Panc1 (cell line): ENCODE measurements at regions not wholly inside any gene's neighbourhood (a gene's known extent, or its start where the extent isn't known, plus 50 kb on each side); places are given as distances from the start of the nearest gene placed in this dataset.
"Not testable (repeated sequence)": the region's sequence is repeated elsewhere in the genome, so short reads cannot be mapped to it uniquely, and the experiment has no call there.

ENCODE experiments used
- ATAC-seq: fragments of 200-7000 bp; cut with Tn5 transposase; 2 replicates; pipeline ENCODE4 v1.9.1; 2020; ENCODE audit warnings: mild to moderate bottlenecking, moderate library complexity
- BruUV-seq: library from RNA; stranded (reverse); fragments of 400-500 nt; replicated peaks from 2 replicates; lab custom pipeline; 2021; lab: Mats Ljungman, UMichigan
- CTCF ChIA-PET: fragments of 300-600 bp; sonication (Branson Sonifier 250); formaldehyde crosslinking; loops from one replicate; lab custom pipeline; 2022; ENCODE audit warnings: antibody characterized with exemption; lab: Charles Lee
- POLR2A ChIA-PET: fragments of 300-600 bp; sonication (Branson Sonifier 250); formaldehyde crosslinking; loops from one replicate; lab custom pipeline; 2022; ENCODE audit warnings: antibody characterized with exemption; lab: Charles Lee
- DNase-seq: peaks from one replicate; pipeline ENCODE4 v3.0.0-alpha.2; 2010; ENCODE audit warnings: low read depth, low spot score
- H3K27ac ChIP-seq: 2 replicates; pipeline ENCODE4 v1.5.1; 2011; ENCODE audit warnings: mild to moderate bottlenecking, low read length, inconsistent platforms
- H3K27me3 ChIP-seq: fragments of 200-500 bp; sonication (Bioruptor generic); 2 replicates; pipeline ENCODE4 v1.6.0; 2014; ENCODE audit warnings: low read length, inconsistent platforms; ENCODE audit not compliant: control insufficient read depth, insufficient read depth
- H3K36me3 ChIP-seq: fragments of 200-500 bp; sonication (Bioruptor generic); 2 replicates; pipeline ENCODE4 v1.5.1; 2014; ENCODE audit warnings: inconsistent platforms, mild to moderate bottlenecking, low read length, moderate library complexity; ENCODE audit not compliant: control insufficient read depth, insufficient read depth
- H3K4me1 ChIP-seq: 2 replicates; pipeline ENCODE4 v1.5.1; 2011; ENCODE audit warnings: inconsistent platforms, mild to moderate bottlenecking, low read length, moderate library complexity; ENCODE audit not compliant: control insufficient read depth, insufficient read depth
- H3K4me3 ChIP-seq, 2 experiments: 2 replicates each; pipeline ENCODE4 v1.5.1; 2011 to 2012; ENCODE audit warnings: low read depth in 2 of 2, low read length in 2 of 2, mild to moderate bottlenecking in 2 of 2, inconsistent platforms in 1 of 2, moderate library complexity in 1 of 2
- H3K9me3 ChIP-seq: fragments of 200-500 bp; sonication (Bioruptor generic); 2 replicates; pipeline ENCODE4 v1.5.1; 2014; ENCODE audit warnings: low read depth, mild to moderate bottlenecking, inconsistent platforms, low read length, moderate library complexity; ENCODE audit not compliant: control insufficient read depth, insufficient read depth
- CTCF ChIP-seq: fragments of 450-650 bp; IDR thresholded peaks from 2 replicates; pipeline ENCODE4 v1.5.1; 2017; ENCODE audit warnings: mild to moderate bottlenecking
- POLR2AphosphoS5 ChIP-seq: IDR thresholded peaks from 2 replicates; pipeline ENCODE4 v1.6.1; 2012; ENCODE audit warnings: mild to moderate bottlenecking, low read depth, low read length, moderate library complexity
- REST ChIP-seq, 2 experiments: IDR thresholded peaks; 2 replicates each; pipeline ENCODE4 v1.6.1; 2011 to 2012; ENCODE audit warnings: low read depth in 2 of 2, control low read depth in 1 of 2, low read length in 1 of 2, mild to moderate bottlenecking in 1 of 2, moderate library complexity in 1 of 2; ENCODE audit not compliant: insufficient read depth in 1 of 2
- SIN3A ChIP-seq: IDR thresholded peaks from 2 replicates; pipeline ENCODE4 v1.6.1; 2012; ENCODE audit warnings: low read depth, mild to moderate bottlenecking, low read length, moderate library complexity, borderline replicate concordance; ENCODE audit not compliant: insufficient read depth
- TCF7L2 ChIP-seq: IDR thresholded peaks from 2 replicates; pipeline ENCODE4 v1.6.1; 2011; ENCODE audit warnings: mild to moderate bottlenecking, low read depth, low read length, inconsistent platforms
- in situ Hi-C: cut with HindIII; loops from 2 replicates; pipeline ENCODE4 v1.10.0; 2016; ENCODE audit warnings: low sequenced_read_pairs, low pct_unique_long_range_greater_than_20kb
- intact Hi-C: fragments of 100-400 bp; cut with micrococcal nuclease; formaldehyde crosslinking; loops from one replicate; pipeline ENCODE4 v1.10.0; 2022; ENCODE audit not compliant: unreplicated experiment

- peak; percentile 71 for ATAC-seq
- in situ Hi-C loops, H3K36me3 ChIP-seq, DNase-seq, POLR2A ChIA-PET, H3K9me3 ChIP-seq, CTCF ChIA-PET, H3K27ac ChIP-seq, H3K4me1 ChIP-seq, intact Hi-C loops, H3K27me3 ChIP-seq, H3K4me3 ChIP-seq, BruUV-seq: not testable (repeated sequence)
- TF ChIP-seq TCF7L2: peak; percentile 93
Observed at GRCh38 chr6:48638796-48639195, 527.8 kb upstream of the PTCHD4 start.

- no peaks in the 10 kb centered on the region for H3K36me3 ChIP-seq
- no TSS peak for BruUV-seq
- CTCF ChIA-PET: no interaction called here
- TF ChIP-seq REST (IDR thresholded peaks at IDR 0.05; ENCODE audit: insufficient read depth in 1 of 2, low read depth in 2 of 2, low read length in 1 of 2) (no peak), SIN3A (no peak), POLR2AphosphoS5 (no peak), TCF7L2 (no peak)
- in situ Hi-C loops: no loop called here
- POLR2A ChIA-PET: no interaction called here
- ATAC-seq (no peak), DNase-seq (no peak)
- no peak overlapping the region for H3K4me3 ChIP-seq
- H3K27ac ChIP-seq: no peak overlapping the region
- no peaks in the 10 kb centered on the region for H3K9me3 ChIP-seq
- H3K4me1 ChIP-seq: no peaks in the 10 kb centered on the region
- intact Hi-C loops: no loop called here
- no peaks in the 10 kb centered on the region for H3K27me3 ChIP-seq
Observed at GRCh38 chr6:48630511-48630910, 519.5 kb upstream of the PTCHD4 start.

- H3K27ac ChIP-seq: no peak overlapping the region
- H3K36me3 ChIP-seq: no peaks in the 10 kb centered on the region
- TF ChIP-seq SIN3A: no peak
- no peak for TF ChIP-seq REST (IDR thresholded peaks at IDR 0.05; ENCODE audit: insufficient read depth in 1 of 2, low read depth in 2 of 2, low read length in 1 of 2)
- no peak for TF ChIP-seq CTCF
- TF ChIP-seq POLR2AphosphoS5: no peak
- TF ChIP-seq TCF7L2: no peak
- no peaks in the 10 kb centered on the region for H3K4me1 ChIP-seq
- H3K27me3 ChIP-seq: no peaks in the 10 kb centered on the region
- ChIA-PET POLR2A (no interaction called here), CTCF (no interaction called here)
- DNase-seq (no peak), ATAC-seq (no peak)
- H3K4me3 ChIP-seq: no peak overlapping the region
- BruUV-seq: no TSS peak
- in situ Hi-C loops: no loop called here
- H3K9me3 ChIP-seq: no peaks in the 10 kb centered on the region
- intact Hi-C loops: no loop called here
Observed at GRCh38 chr6:48628316-48628715, 517.3 kb upstream of the PTCHD4 start.
